HG02938 (cell line): ENCODE measurements at regions not wholly inside any gene's neighbourhood (a gene's known extent, or its start where the extent isn't known, plus 50 kb on each side); places are given as distances from the start of the nearest gene placed in this dataset.

Experiments
- ATAC-seq: cut with Tn5 transposase; IDR thresholded peaks from one replicate; pipeline ENCODE4 v1.9.1; 2021; ENCODE audit warnings: mild to moderate bottlenecking, moderate library complexity; ENCODE audit not compliant: unreplicated experiment

DNA sequence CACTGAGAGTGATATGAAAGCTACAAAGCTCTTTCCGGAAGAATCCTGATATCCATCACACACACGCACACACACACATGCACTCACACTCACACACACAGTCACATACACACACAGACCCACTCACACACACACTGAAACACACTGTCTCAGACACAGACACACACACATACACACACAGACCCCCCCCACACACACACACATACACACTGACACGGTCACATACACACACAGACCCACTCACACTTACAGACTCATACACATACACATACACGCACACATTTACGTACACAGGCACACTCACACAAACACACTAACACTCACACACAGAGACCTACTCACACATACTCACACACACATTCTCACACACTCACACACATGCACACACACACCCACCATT, 58.6 kb downstream of the LIG4 start:
- ATAC-seq: no peak

- ATAC-seq: peak; percentile 55
These were observed 59.9 kb downstream of the LIG4 start for GRCh38 chr13:108155185-108156106.

DNA sequence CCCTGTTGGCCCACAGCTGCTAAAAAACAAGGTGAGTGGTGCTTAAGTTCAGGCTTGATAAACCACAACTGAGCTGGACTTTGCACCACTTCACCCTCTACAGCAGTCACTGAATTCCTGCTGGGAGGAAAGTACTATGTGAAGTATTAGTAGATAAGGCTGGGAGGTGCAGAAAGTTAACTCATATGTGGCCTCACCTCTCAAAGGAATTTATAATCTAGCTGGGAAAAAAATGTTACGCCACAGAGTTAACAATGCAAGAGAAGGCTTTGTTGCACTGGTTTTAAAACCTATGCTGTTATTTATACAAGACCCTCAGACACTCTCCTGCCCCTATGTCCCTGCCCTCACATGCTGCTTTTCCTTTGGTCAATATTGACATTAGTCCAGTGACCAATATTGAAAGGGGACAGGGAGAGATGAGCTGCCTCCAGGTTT, 60.9 kb downstream of the LIG4 start:
- ATAC-seq: no peak

GRCh38 chr13:108146642-108147041, 68.7 kb downstream of the LIG4 start:
- ATAC-seq: no peak

- ATAC-seq: no peak
These were observed 72.5 kb downstream of the LIG4 start for GRCh38 chr13:108142702-108143436.

DNA sequence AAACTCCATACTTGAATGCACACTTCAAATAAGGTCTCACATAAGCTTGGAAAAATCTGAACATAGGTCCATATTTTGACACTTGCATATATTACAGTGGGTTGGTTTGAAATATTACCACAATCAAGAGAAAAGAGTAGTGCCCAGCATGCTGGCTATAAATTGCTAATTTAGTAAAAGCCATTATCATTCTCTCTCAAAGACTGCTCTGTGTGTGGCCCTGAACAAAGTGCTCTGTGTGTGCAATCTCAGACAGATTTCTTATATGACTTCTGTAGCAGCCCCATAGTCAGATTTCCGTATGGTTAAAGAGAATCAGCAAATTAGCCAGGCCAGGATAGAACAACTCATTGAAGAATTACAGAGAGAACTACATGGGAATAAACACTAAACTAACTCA, 78.2 kb downstream of the LIG4 start:
- no peak for ATAC-seq

DNA sequence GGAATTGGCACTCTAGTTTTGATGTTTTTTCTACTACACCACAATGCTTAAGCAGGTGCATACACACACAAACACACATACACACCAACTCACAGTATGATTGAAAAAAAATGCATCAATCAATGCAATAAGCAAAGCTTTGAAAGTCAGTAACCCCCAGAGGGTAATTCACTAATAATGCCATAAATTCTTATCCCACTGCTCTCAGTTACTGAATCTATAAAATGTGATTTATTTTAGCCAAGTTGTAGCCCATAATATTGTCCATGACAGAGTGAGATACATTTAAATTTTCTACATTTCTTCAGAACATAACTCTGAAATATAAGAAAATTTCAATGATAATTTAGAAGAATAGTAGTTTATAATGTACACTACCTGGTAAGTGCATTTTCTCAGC, 87.9 kb downstream of the LIG4 start:
- no peak for ATAC-seq

DNA sequence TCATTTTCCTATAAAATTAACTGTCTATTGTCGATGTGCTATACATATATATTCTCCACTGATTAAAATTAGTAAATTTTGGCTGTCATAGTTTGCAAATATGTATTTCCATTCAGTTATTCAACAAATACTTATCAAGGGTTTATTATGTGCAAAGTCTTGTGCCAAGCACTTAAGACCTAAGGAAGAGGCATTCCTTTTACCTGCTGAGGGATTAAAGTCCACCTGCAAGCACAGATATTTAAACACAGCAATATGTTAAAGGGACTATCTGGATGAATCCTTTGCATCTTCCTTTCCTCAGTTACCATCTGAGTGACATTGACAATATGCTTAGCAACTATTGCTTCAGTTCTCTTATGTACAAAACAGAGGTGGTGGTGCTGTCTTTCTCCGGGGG, 89.3 kb downstream of the LIG4 start:
- no peak for ATAC-seq

GRCh38 chr13:108121406-108121805, 93.9 kb downstream of the LIG4 start:
- ATAC-seq: no peak

GRCh38 chr13:108120856-108121255, 94.5 kb downstream of the LIG4 start:
- no peak for ATAC-seq

GRCh38 chr13:108120302-108120701, 95.0 kb downstream of the LIG4 start:
- ATAC-seq: no peak

GRCh38 chr13:108115738-108116137, 99.6 kb downstream of the LIG4 start:
- ATAC-seq: no peak

DNA sequence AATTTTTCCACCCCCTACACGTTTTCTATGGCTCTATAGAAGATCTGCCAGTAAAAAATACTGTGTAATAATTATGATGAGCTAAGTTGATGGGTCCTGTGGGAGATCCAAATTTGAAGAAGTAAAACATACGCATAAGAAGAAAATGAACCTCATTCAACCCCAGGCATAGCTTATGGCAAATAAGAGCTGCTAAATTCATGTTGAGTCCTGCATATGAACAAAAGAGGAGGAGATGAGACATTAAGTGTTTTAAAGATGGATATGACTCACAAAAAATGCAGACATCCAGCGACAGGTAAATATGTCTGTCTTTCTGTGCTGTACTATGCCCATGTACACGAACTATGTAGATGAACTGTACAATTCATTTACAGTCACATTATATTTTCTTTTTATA, 101.9 kb downstream of the LIG4 start:
- ATAC-seq: no peak

DNA sequence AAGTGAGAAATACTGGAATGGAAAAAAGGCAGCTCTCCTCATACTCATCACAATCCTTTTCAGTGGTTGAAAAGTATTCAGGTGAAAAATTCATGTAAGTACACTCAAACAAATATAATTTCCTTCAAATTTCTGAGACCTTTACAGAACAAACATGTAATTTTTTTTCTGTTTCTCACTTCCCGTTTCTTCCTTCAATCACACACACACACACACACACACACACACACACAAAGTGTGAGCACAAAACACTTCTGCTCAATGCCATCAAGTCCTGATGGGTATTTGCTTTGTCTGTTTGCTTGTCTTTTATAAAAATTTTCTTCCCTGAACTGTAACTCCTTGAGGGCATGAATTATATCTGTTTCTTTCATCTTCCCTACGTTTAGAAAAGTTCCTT, 110.6 kb downstream of the LIG4 start:
- ATAC-seq: no peak

- ATAC-seq: no peak
These were observed 112.6 kb downstream of the LIG4 start for GRCh38 chr13:108102771-108103170.

GRCh38 chr13:108096301-108096915, 118.9 kb downstream of the LIG4 start:
- ATAC-seq: no peak

GRCh38 chr13:108095036-108095435, 120.3 kb downstream of the LIG4 start:
- no peak for ATAC-seq

GRCh38 chr13:108093616-108094015, 121.7 kb downstream of the LIG4 start:
- ATAC-seq: no peak

- ATAC-seq: no peak
These were observed 127.5 kb downstream of the LIG4 start for GRCh38 chr13:108087810-108088209.

DNA sequence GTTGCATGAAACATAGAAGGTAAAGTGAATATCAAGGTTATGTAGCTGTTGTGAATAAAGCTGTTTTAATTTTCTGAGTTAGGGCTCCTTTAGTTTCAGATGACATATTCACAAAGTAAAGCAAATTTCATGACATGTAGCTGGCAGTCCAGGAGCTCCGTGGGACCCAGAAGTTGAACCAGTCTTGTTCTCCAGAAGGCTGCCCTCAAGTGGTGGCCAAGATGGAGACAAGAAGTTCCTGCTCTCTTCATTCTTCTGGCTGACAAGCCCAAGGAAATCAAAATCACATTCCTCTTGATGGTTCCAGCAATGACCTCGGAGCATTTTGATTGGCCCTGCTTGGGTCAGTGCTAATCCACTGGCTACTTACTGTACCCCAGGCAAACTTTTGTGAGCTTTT, 128.7 kb downstream of the LIG4 start:
- no peak for ATAC-seq

DNA sequence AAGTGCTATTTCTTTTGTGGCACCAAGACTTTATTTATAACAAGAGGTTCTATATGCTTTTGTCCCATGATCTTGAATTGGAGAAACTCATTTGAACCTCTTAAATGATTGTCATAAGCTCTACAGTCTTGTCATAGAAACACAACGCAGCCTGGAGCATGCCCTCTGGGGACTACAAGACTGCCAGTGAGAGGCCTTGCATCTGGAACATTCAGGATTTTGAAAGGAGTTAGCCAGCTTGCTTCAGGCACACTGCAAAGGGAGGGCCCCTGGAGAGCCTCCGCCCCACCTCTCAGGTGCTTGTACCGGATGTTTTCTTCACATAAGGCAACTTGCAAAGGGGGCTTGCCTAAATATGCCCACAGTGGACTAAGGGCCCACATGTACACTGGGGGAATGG, 130.5 kb downstream of the LIG4 start:
- no peak for ATAC-seq

- no peak for ATAC-seq
These were observed 132.3 kb downstream of the LIG4 start for GRCh38 chr13:108083056-108083455.
